ENCODE measurements at regions not wholly inside any gene's neighbourhood (a gene's known extent, or its start where the extent isn't known, plus 50 kb on each side); places are given as distances from the start of the nearest gene placed in this dataset.

GRCh38 chr10:15433850-15434537, 62.9 kb upstream of the FAM171A1 start:
- Histone ChIP-seq H3K4me3 (peak overlapping the region; percentile 39 to 50 (median 41)), H3K9me3 (no peaks in the 10 kb centered on the region), H3K4me1 (peaks cover 0 to 4% of the 10 kb centered on the region in 2 donors), H3K36me3 (no peaks in the 10 kb centered on the region), H3K27me3 (no peaks in the 10 kb centered on the region), H3K27ac (no peak overlapping the region)
- in situ Hi-C loops (cut with MboI; ENCODE audit: low sequenced_read_pairs in 4 of 4), result loop anchor here (5.0 to 25.0 kb wide), 5 partner anchors 291 to 393 kb away; no protein-coding TSS in a partner anchor
- DNase-seq (no peak), ATAC-seq (peak; percentile 70 to 86)
- no peak for TF ChIP-seq POLR2A (IDR thresholded peaks at IDR 0.05)
- TF ChIP-seq CTCF (IDR thresholded peaks at IDR 0.05 in 4 of 5, conservative IDR thresholded peaks at IDR 0.05 in 1 of 5), result peak; percentile 32 to 70 (median 57)
- intact Hi-C loops (cut with DNase I; ENCODE audit: low total_unique reads), result loop anchor here (2.0 to 10.0 kb wide), 2 partner anchors 291 to 391 kb away; no protein-coding TSS in a partner anchor

GRCh38 chr10:15432266-15432665, 61.2 kb upstream of the FAM171A1 start:
- TF ChIP-seq CTCF (IDR thresholded peaks at IDR 0.05 in 4 of 5, conservative IDR thresholded peaks at IDR 0.05 in 1 of 5) (no peak), POLR2A (IDR thresholded peaks at IDR 0.05) (no peak)
- Histone ChIP-seq H3K36me3 (no peaks in the 10 kb centered on the region), H3K4me3 (no peak overlapping the region), H3K9me3 (no peaks in the 10 kb centered on the region), H3K27ac (no peak overlapping the region), H3K4me1 (peaks cover 0 to 4% of the 10 kb centered on the region in 2 donors), H3K27me3 (no peaks in the 10 kb centered on the region)
- DNase-seq (no peak), ATAC-seq (no peak)
- intact Hi-C loops (cut with DNase I; ENCODE audit: low total_unique reads), result loop anchor here (10.0 kb wide), 1 partner anchor 293 kb away; no protein-coding TSS in a partner anchor
- in situ Hi-C loops (cut with MboI; ENCODE audit: low sequenced_read_pairs in 4 of 4), result loop anchor here (5.0 to 25.0 kb wide), 5 partner anchors 293 to 395 kb away; no protein-coding TSS in a partner anchor

DNA sequence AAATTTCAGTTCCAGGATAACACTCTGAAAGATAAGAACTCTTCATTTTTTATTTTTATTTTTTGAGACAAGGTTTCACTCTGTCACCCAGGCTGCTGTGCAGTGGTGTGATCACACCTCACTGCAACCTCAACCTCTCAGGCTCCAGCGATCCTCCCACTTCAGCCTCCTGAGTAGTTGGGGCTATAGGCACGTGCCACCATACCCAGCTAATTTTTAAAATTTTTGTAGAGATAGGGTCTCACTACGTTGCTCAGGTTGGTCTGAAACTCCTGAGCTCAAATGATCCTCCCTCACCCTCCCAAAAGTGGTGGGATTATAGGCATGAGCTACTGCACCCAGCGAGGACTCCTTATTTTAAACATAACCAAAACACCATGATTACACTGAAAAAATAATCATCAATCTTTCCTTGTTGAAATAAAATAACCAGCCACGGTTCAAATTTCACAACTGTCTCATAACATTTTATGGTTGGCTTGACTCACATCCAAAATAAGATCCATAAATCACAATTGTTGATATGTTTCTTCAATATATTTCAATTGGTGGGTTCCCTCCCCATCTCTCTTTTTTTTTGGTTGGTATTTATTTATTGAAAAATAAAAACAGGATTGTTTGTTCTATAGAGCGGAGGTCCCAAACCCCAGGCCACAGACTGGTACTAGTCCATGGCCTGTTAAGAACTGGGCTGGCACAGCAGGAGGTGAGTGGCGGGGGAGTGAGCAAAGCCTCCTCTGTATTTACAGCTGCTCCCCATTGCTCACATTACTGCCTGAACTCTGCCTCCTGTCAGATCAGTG, 60.1 kb upstream of the FAM171A1 start:
- intact Hi-C loops (cut with DNase I; ENCODE audit: low total_unique reads), result loop anchor here (10.0 kb wide), 1 partner anchor 294 kb away; no protein-coding TSS in a partner anchor
- H3K4me1 ChIP-seq, result peaks cover 0 to 4% of the 10 kb centered on the region in 2 donors
- no peak overlapping the region for H3K4me3 ChIP-seq
- H3K27me3 ChIP-seq, result no peaks in the 10 kb centered on the region
- in situ Hi-C loops (cut with MboI; ENCODE audit: low sequenced_read_pairs in 4 of 4), result loop anchor here (5.0 to 25.0 kb wide), 5 partner anchors 294 to 396 kb away; no protein-coding TSS in a partner anchor
- DNase-seq (no peak), ATAC-seq (no peak)
- H3K27ac ChIP-seq, result no peak overlapping the region
- H3K9me3 ChIP-seq, result no peaks in the 10 kb centered on the region
- TF ChIP-seq CTCF (IDR thresholded peaks at IDR 0.05 in 4 of 5, conservative IDR thresholded peaks at IDR 0.05 in 1 of 5) (no peak), POLR2A (IDR thresholded peaks at IDR 0.05) (no peak)
- H3K36me3 ChIP-seq, result no peaks in the 10 kb centered on the region

DNA sequence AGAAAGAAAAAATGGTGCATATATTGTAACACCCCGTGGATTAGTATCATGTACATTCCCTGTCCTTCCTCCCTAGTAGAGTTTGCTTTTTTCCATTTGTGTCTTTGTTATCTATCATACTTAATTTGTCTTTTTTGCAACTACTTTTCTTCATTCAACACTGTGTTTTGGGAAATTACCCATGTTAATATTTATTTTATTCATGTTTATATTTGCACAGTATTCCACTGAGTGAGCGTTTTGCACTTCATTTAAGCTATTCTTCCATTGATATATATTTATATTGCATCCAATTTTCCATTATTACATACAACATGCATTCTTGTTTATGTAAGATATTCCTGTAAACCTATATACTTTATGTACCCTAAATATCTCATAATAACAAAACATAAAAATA, 57.6 kb upstream of the FAM171A1 start:
- no peak for DNase-seq
- in situ Hi-C loops (cut with MboI; ENCODE audit: low sequenced_read_pairs in 4 of 4) (loop anchor here in 1 of 4 donors (25.0 kb wide), 2 partner anchors 309 to 384 kb away; no protein-coding TSS in a partner anchor), intact Hi-C loops (cut with DNase I; ENCODE audit: low total_unique reads) (no loop called here)
- Histone ChIP-seq H3K9me3 (no peaks in the 10 kb centered on the region), H3K4me1 (no peaks in the 10 kb centered on the region), H3K27ac (no peak overlapping the region), H3K4me3 (no peak overlapping the region), H3K36me3 (no peaks in the 10 kb centered on the region), H3K27me3 (no peaks in the 10 kb centered on the region)
- TF ChIP-seq CTCF (IDR thresholded peaks at IDR 0.05 in 4 of 5, conservative IDR thresholded peaks at IDR 0.05 in 1 of 5) (no peak), POLR2A (IDR thresholded peaks at IDR 0.05) (no peak)
- no peak for ATAC-seq

Data from gastrocnemius medialis (tissue), 4 donors.